NCI-H345 treated with DMSO at 0.1 percent for 48 hours (cell line): ENCODE measurements at regions not wholly inside any gene's neighbourhood (a gene's known extent, or its start where the extent isn't known, plus 50 kb on each side); places are given as distances from the start of the nearest gene placed in this dataset.

Source experiments
- DNase-seq: peaks from one replicate; lab custom pipeline; 2025; ENCODE audit not compliant: unreplicated experiment; lab: John Stamatoyannopoulos, UW

DNA sequence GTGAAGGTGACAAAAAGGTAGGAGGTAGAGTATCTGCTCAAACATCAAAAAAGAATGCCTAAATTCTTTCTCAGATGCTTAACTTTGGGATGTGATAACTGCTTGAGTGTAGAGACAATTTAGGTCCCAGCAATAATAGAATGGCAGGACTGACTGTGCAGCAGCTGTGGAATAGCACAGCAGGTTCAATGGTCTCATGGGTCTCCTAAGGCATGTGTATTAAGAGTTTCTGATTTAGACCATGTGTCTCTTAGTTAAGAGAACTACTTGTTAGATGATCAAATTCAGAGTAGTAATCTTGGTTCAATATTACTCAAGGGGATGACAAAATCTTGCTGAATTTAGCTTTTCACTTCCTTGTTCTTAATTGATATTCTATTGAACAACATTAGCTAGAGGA lies 72.0 kb downstream of the ALX1 start:
- no peak for DNase-seq

DNA sequence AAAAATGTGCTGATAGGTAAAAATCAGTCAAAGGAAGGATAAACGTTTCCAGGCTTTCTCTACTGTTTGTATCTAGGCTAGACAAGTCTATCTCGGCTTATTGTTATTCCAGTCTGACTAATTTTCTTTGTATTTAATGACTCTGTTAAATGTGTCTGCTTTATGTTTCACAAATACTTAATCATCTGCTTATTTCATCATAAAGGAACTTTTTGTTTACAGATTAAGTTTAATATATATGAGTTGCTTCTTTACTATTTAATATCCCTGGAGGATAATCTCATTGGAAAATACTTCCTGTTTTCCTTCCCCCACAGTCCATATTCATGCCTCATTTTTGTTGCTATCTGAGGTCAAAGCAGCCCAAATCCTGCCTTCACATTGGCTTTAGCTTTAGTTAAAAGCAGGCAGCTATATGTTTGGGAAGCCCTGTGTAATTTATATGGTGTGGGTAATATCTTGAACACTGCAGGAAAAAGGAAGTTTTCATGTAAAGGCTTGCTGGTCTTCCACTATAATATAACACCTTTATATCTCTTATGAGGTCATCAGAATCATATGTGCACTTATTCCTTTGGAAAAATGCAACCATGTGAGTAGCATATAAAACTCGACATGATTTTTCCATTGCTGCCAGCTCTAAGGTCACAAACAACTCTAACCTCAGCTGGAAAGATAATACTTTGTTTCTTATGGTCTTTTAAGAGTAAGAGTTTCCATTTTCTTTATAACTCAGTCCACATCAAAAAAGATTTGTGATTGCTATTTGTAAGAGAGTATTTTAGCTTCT lies 76.8 kb downstream of the ALX1 start:
- DNase-seq = no peak

- DNase-seq = no peak
These were observed 77.6 kb downstream of the ALX1 start for GRCh38 chr12:85357609-85358008.

GRCh38 chr12:85358715-85359114 lies 78.7 kb downstream of the ALX1 start:
- no peak for DNase-seq

- no peak for DNase-seq
These were observed 83.6 kb downstream of the ALX1 start for GRCh38 chr12:85363382-85364190.

DNA sequence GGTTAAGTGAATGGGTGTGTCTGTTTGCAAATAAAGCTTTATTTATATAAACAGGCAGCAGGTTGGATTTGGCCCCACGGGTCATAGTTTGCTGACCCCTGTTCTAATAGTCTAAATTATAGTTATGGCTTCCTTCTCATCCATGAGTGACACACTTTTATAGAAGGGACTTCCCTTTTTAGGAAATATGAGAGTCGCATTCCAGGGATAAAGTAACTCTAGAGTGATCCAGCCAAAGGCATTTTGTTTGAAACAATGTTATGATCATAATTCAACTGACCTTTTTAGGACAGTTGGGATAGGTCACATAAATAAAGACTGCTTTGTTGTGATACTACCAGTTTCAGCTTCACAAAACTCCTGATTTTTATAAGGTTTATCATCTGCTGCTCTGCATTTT lies 87.9 kb downstream of the ALX1 start:
- DNase-seq = no peak

DNA sequence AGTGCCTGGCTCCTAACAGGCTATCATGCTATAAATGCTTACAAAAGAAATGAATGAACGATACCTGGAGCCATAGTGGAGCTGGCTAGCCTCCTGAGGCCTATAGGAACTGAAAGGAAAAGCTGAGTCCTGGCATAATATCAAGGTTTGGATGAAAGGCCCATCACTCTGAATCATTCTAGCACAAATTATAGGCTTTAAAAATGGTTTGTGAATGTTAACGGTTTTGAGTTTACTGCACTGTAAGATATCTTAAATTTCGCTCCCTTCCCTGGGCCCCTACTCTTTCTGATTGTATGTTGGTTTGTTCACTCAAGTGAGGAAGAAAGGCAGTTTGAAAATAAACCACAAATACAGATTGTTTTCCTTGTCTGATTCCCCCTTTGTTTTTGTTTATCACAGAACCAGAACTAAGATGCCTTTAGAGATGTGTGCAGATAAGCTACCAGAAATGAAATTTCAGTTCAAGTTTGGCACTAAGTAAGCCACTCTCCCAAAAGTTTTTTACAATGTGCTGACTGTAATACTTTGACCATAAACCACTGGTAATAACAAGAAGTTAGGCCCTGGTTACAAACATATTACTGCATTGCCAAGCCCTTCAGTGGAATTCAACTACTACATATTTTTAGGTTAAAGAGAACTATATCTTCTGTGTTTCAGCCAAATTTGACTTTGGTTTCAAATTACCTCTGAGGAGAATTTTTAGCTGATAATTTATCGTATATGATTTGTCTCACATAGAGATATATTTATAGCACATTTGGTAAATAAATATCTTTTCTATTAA lies 89.5 kb downstream of the ALX1 start:
- no peak for DNase-seq

DNA sequence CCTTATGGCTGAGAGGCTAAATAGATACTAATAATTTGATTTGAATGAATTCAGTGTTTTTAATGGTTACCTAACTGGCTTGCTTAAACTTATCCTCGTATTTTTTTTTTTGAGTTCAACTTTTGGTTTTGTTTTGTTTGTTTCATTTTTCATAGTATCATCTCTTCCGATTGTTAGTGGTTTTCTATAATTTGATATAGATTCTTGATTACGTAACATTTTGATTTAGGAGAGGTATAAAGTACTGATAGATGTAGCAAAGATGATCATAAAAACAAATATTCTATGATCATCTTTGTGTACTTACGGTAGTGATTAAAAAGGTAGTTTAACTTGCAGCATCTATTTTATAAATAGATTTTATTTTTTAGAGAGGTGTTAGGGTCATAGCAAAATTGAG lies 93.0 kb downstream of the ALX1 start:
- DNase-seq = no peak

GRCh38 chr12:85374981-85375380 lies 95.0 kb downstream of the ALX1 start:
- no peak for DNase-seq

DNA sequence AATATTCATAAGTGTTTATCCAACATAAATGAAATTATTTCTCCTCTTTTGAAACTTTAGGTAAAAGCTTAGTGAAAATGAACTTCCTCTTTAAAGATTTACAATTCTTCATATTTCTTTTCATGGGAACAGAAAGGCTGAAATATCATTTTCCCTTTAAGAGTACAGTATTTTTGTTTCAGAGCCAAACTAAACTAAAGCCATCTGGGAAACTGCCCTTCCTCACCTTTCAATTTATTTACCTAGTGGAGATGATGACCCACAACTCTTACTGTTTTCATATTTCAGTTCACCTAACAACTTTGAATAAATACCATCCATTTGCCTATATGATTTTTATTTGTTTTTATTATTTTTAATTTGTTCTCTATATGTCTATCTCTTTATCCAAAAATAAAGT lies 105.4 kb downstream of the ALX1 start:
- DNase-seq = no peak

- DNase-seq = no peak
These were observed 110.2 kb downstream of the ALX1 start for GRCh38 chr12:85390266-85390665.

DNA sequence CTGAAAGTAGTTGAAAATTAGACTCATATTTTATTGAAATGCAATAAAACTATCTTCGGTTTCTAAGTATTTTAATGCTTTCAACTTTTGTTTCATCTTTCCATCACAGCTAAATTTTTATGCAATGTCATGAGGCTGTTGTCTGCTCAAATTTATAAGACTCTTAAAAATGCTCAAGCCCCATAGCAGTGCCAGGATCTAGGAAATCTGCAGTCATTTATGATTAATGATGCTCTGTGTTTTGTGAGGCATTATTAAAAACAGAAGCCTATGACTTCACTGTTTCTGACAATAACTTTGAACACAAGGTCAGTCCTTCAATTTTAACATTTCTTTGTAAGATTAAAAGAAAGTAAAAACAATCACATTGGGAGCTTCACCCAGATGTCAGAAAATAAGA lies 112.5 kb downstream of the ALX1 start:
- DNase-seq = no peak

- DNase-seq = no peak
These were observed 113.6 kb downstream of the ALX1 start for GRCh38 chr12:85393606-85394005.

DNA sequence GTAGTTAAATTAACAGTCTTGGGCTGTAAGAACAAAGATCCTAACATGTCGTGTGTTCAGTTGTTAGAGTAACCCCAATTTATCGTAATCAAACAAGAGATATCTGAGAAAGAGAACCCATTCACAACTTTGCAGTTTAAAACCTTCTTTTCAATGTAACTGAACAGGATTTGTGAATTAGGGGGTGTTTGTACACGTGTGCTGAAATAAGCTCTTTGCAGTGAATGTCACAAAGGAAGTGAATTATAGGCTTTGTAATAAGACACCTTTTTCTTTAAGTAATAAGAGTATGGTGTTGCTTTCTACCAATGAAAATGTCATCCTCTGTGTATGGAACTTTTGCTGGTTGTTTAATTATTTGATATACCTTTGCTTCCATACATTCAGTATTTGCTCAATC lies 114.0 kb downstream of the ALX1 start:
- no peak for DNase-seq

GRCh38 chr12:85394809-85395208 lies 114.8 kb downstream of the ALX1 start:
- DNase-seq = no peak

DNA sequence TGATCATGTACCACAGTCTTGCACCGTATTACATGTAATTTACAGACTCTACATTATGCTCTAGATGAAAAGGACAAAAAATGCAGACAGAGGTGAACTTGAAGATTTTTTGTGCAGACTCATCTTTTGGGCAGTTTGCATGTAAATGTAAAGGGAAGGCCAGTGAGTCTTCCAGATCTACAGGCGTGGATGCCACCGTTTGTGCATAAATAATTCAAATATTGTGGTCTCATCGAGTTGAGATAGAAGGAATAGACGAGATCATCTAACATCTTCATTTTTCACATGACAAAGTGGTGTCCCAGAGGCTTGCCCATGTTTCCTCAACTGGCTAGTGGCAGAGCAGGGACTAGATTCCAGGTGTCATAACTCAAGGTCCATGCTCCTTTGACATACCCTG lies 125.2 kb downstream of the ALX1 start:
- no peak for DNase-seq

DNA sequence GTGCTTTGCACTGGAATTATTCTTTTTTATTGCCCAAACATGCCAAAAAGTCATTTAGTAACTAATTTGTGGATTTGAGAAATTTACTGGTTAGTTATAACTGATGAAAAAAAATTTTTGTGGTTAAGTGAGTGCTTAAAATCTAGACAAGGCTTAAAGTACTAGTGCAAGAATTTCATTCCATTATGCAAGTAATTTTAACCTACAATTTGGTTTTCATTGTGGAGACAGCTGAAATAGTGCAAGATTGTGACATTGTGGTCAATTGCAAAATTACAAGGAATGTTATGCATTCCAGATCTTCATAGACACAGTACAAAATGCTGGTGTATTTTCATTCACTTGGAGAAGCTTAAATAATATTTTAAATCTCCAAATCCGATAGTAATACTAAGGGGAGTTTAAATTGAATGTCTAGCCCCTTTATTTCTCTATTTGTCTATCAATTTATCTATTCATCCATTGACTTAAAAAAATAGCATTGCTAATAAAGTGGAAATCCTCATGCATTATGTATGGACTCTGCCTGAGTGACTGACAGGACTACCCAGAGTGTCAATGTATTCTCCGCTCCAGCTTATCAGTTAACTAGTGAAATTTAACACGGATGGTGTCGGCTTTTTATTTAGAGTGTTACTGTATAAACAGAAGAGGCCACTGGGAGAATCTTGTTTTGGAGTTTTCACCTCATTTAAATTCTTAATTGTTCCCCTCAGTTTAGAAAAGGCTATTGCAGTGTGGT lies 125.9 kb downstream of the ALX1 start:
- DNase-seq = no peak

DNA sequence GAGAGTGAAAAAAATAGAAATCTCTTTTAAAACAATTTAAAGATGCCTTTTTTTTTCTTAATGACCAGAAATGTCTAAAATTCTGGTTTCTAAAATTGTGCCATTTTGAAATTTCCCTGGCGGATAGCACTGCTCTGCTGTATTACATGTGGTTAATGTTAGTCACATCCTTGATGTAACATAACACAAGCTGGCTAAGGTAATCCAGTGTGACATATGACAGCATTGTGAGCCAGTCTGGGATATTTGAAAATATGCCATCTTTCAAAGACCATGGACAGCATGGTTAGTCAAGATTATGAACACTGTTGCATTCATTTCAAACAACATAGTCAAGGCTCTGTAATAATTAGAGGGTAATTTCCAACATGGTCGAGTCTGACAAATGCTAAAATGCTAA lies 133.2 kb downstream of the ALX1 start:
- no peak for DNase-seq

DNA sequence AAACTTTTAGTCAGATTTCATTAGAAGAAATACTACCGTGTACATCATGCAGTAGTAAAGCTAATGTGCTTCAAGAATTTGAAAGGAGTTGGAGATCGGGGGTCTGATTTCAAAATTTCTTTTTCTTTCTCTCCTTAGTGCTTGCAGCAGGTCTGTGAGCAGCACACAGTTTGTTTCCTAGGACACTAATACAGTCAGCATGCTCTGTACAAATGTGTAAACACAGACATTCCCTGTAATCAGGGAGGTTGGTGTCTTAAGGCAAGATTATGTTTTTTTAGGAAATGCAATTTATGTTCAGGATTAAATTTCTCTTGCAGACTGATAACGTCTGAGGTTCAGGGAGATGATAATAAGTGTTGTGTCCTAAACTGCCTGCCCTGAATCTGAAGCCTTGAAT lies 142.7 kb downstream of the ALX1 start:
- no peak for DNase-seq

DNA sequence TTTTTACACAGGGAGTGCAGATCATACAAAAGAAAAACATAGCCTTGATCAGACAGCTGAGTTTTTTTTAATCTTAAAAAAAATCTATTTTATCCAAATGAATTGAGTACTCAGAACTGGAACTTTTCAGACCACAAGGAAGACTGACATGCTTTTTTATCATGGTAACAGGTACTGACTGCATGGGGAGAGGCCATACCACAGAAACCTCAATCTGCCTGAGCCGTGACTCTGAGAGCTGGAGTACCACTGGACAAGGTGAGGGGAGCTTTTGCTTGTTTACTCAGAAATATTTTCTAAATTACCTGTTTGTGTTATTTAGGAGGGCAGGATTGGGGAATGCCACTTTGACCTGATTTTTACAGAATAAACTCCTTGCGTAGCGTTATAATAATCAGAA lies 143.9 kb downstream of the ALX1 start:
- DNase-seq = no peak
